ENCODE measurements at regions not wholly inside any gene's neighbourhood (a gene's known extent, or its start where the extent isn't known, plus 50 kb on each side); places are given as distances from the start of the nearest gene placed in this dataset.

DNA sequence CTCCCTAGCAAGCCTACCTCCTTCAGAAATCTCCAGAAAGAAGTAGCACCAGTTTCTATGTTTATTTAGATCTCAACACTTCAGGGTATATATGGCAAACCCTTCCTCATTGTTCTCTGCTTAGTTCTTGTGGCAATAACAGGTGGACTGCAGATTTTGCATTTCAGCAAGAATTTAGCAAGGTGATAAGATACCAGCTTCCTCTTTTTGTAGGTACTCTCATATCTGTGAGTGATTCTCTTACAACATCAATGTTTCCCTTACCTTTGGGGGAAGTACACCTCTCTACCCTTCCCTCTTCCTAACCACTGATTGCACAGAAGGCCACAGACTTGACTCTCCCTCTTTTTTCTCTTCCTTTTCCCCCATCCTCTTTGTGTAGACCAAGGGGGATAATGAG is 230.9 kb upstream of the SESN3 start:
- no peak overlapping the region for H3K27ac ChIP-seq
- TF ChIP-seq, protein P1, sequence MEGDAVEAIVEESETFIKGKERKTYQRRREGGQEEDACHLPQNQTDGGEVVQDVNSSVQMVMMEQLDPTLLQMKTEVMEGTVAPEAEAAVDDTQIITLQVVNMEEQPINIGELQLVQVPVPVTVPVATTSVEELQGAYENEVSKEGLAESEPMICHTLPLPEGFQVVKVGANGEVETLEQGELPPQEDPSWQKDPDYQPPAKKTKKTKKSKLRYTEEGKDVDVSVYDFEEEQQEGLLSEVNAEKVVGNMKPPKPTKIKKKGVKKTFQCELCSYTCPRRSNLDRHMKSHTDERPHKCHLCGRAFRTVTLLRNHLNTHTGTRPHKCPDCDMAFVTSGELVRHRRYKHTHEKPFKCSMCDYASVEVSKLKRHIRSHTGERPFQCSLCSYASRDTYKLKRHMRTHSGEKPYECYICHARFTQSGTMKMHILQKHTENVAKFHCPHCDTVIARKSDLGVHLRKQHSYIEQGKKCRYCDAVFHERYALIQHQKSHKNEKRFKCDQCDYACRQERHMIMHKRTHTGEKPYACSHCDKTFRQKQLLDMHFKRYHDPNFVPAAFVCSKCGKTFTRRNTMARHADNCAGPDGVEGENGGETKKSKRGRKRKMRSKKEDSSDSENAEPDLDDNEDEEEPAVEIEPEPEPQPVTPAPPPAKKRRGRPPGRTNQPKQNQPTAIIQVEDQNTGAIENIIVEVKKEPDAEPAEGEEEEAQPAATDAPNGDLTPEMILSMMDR (conservative IDR thresholded peaks at IDR 0.05) = no peak
- TF ChIP-seq ZFX (IDR thresholded peaks at IDR 0.05) = no peak

DNA sequence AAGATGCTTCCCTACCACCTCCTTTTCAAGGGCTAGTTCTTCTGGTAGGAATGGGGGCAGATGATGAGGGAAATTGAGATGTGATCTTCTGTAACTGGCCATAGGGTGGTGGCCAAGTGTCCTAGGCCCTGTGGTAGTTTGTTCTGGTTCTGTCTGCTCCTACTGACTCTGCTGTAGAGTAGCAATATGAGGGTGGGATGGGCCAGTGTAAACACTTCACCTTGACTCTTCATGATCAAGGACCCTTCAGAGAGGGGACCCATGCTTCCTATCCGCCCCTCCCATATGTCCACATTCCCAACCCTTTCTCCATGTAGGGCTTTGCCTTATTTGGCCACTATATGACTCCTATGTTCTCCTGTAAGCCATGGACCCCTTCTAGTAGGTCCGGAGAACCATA is 230.3 kb upstream of the SESN3 start:
- H3K27ac ChIP-seq = no peak overlapping the region
- no peak for TF ChIP-seq ZFX (IDR thresholded peaks at IDR 0.05)
- TF ChIP-seq, protein P1 (conservative IDR thresholded peaks at IDR 0.05) = no peak

DNA sequence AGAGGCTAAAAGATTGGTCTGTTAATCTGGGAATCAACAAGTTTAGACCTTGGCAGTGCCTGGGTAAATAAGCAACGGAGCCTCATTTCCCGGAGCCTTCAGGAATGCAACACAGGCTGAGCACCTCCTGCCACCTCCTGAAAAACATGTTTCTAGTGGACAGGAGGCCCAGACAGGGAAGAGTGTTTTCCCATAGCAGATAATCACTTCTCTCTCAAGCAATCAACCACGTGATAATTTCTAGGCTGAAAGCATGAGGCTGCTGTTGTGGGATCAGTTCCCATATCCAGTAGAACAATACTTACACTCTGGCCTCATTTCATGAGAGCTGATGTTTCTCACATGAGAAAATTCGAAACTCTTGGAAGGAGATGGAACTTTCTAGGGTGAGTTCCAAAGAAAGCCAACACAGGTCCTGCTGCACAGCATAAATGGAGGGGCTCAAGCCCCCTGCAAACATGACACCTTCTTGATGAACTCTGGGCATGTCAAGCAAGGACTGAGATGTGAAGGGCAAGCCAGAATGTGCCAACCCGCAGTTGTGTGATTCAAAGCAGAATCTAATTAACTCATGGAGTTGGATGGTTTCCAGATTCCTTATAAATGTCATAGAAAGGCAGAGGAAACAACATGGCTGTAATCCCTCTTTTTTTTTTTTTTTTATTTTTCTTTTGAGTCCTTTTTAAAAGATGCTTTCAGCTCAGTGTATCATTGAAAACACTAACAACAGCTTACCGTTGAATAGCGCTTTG is 228.5 kb upstream of the SESN3 start:
- TF ChIP-seq, protein P1 (conservative IDR thresholded peaks at IDR 0.05) = no peak
- TF ChIP-seq ZFX (IDR thresholded peaks at IDR 0.05) = no peak

DNA sequence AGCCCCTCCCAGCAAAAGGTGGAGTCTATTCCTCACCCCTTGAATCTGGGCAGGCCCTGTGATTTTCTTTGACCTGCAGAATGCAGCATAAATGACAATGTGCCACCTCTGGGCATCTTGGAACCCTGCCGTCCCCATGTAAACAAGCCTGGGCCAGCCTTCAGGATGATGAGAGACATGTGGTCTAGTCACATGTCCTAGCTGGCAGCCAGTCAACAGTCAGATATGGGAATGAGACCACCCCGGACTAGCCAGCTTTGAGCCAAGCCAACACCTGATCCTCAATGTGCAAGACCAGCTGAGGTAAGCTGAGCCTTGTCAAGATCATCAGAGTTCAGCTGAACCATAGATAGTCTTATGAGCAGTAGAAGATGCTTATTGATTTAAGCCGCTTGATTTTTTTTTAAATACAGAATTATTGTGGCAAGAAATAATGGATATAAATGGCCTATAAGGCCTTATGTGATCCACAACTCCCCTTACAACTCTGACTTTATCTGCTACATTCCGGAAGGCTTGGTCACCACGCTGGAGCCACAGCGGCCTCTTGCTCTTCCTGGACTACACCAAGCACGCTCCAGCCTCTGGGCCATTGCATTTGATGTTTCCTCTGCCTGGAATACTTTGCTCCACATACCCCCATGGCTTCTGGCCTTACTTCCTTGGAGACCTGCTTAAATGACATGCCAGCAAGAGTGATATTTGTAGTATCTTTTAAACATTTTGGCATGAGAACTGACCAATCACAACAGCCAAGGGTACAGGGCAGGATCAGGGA is 225.9 kb upstream of the SESN3 start:
- TF ChIP-seq, protein P1 (conservative IDR thresholded peaks at IDR 0.05) = no peak
- TF ChIP-seq ZFX (IDR thresholded peaks at IDR 0.05) = no peak
- no peak overlapping the region for H3K27ac ChIP-seq

More for the DNA sequence above, 228.5 kb upstream of the SESN3 start:
- no peak overlapping the region; the same call in 1 of the 2 replicates for H3K27ac ChIP-seq

DNA sequence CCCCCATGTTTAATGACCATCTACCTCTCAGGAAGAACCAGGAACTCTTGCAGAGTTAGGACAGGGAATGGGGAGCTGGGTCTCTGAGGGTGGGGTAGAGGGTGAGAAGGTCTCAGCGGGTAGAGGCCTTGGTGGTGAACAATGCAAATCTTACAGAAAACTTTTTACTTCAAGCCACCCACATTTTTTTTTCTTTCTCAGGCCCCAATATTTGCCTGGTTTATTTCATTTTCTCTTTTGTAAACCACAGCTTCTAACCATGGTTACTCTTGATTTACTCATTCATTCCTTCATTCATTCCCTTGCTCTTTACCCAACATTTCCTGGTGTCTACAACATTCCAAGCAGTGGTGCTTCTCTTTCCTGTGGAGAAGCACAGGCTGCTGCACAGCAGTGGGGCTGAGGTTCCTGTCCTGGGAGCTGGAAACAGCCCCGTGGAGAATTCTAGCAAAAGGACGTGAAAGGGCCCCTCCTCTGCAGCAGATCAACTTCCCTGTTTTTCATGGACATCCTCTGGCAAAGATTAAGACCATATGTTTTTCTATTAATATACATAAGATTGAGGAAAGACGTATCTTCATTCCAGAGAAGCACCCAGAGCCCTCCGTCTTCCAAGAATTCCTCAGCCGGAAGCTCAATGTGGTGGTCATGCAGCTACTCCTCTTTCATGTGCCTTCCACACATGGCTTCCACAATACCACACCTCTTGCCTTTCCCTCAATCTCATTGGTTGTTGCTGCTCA is 224.4 kb upstream of the SESN3 start:
- no peak overlapping the region for H3K27ac ChIP-seq
- TF ChIP-seq ZFX (IDR thresholded peaks at IDR 0.05) = no peak
- TF ChIP-seq, protein P1 (conservative IDR thresholded peaks at IDR 0.05) = no peak

DNA sequence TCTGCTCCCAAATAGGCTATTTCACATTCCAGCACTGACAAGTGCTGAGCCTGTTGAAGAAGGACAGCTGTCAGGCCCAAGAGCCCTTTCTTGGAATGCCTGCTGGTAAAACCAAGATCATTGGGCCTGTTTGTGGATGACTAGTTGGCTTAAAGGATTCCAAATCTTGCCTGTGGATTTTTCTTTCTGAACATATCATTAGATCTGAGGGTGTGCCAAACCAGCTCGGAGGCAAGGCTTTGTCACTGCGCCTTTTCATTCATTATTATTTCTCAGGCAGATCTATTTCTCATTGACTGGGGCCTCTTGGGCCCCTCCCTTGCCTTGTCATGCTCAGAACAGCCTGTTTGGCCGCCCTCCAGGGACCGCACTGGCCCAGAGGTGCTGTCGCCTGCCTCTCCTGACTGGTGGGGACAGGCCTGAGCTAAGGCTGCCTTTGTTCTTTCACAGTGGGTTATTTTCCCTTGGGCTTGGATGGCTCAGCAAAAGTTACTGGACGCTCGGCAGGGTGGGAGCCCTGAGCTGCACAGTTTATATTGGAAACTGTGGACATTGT is 222.7 kb upstream of the SESN3 start:
- TF ChIP-seq, protein P1 (conservative IDR thresholded peaks at IDR 0.05) = no peak
- no peak for TF ChIP-seq ZFX (IDR thresholded peaks at IDR 0.05)
- no peak overlapping the region for H3K27ac ChIP-seq

All from C4-2B (cell line).